ENCODE measurements at regions not wholly inside any gene's neighbourhood (a gene's known extent, or its start where the extent isn't known, plus 50 kb on each side); places are given as distances from the start of the nearest gene placed in this dataset.

- no peak for DNase-seq (ENCODE audit: low spot score)
- in situ Hi-C loops (cut with MboI; ENCODE audit: low pct_unique_long_range_greater_than_20kb, low sequenced_read_pairs, unreplicated experiment) = no loop called here
- no peak for TF ChIP-seq CTCF (IDR thresholded peaks at IDR 0.05; ENCODE audit: extremely low read depth, insufficient read depth, missing control alignments)
These were observed 354.3 kb downstream of the KLF12 start for GRCh38 chr13:73779881-73780280.

- no peak for TF ChIP-seq CTCF (IDR thresholded peaks at IDR 0.05; ENCODE audit: extremely low read depth, insufficient read depth, missing control alignments)
- no peak for DNase-seq (ENCODE audit: low spot score)
- in situ Hi-C loops (cut with MboI; ENCODE audit: low pct_unique_long_range_greater_than_20kb, low sequenced_read_pairs, unreplicated experiment) = no loop called here
These were observed 355.9 kb downstream of the KLF12 start for GRCh38 chr13:73778242-73778864.

- TF ChIP-seq CTCF (IDR thresholded peaks at IDR 0.05; ENCODE audit: extremely low read depth, insufficient read depth, missing control alignments) = no peak
These were observed 357.1 kb downstream of the KLF12 start for GRCh38 chr13:73777134-73777533.

GRCh38 chr13:73776151-73776785 is 357.9 kb downstream of the KLF12 start:
- DNase-seq (ENCODE audit: low spot score) = no peak
- in situ Hi-C loops (cut with MboI; ENCODE audit: low pct_unique_long_range_greater_than_20kb, low sequenced_read_pairs, unreplicated experiment) = no loop called here
- no peak for TF ChIP-seq CTCF (IDR thresholded peaks at IDR 0.05; ENCODE audit: extremely low read depth, insufficient read depth, missing control alignments)

More at GRCh38 chr13:73777134-73777533, 357.1 kb downstream of the KLF12 start:
- in situ Hi-C loops (cut with MboI; ENCODE audit: low pct_unique_long_range_greater_than_20kb, low sequenced_read_pairs, unreplicated experiment) = no loop called here
- no peak for DNase-seq (ENCODE audit: low spot score)

GRCh38 chr13:73773168-73773549 is 361.0 kb downstream of the KLF12 start:
- in situ Hi-C loops (cut with MboI; ENCODE audit: low pct_unique_long_range_greater_than_20kb, low sequenced_read_pairs, unreplicated experiment) = no loop called here
- no peak for DNase-seq (ENCODE audit: low spot score)
- no peak for TF ChIP-seq CTCF (IDR thresholded peaks at IDR 0.05; ENCODE audit: extremely low read depth, insufficient read depth, missing control alignments)

- TF ChIP-seq CTCF (IDR thresholded peaks at IDR 0.05; ENCODE audit: extremely low read depth, insufficient read depth, missing control alignments) = no peak
- no peak for DNase-seq (ENCODE audit: low spot score)
- in situ Hi-C loops (cut with MboI; ENCODE audit: low pct_unique_long_range_greater_than_20kb, low sequenced_read_pairs, unreplicated experiment) = no loop called here
These were observed 361.6 kb downstream of the KLF12 start for GRCh38 chr13:73772449-73773167.
